MCF 10A (cell line): ENCODE measurements at regions not wholly inside any gene's neighbourhood (a gene's known extent, or its start where the extent isn't known, plus 50 kb on each side); places are given as distances from the start of the nearest gene placed in this dataset.
"Not testable (repeated sequence)": the region's sequence is repeated elsewhere in the genome, so short reads cannot be mapped to it uniquely, and the experiment has no call there.

ENCODE experiments used
- BruUV-seq: library from RNA; stranded (reverse); fragments of 400-500 nt; replicated peaks from 2 replicates; lab custom pipeline; 2021; lab: Mats Ljungman, UMichigan
- CTCF ChIA-PET: fragments of 300-600 bp; sonication (Branson Sonifier 250); formaldehyde crosslinking; extraction: SDS; loops from one replicate; lab custom pipeline; 2021; ENCODE audit warnings: antibody characterized with exemption, inconsistent platforms; lab: Yijun Ruan, JAX
- POLR2A ChIA-PET: fragments of 300-600, 350-650 bp; sonication (Branson Sonifier 250); formaldehyde crosslinking; extraction: SDS; loops from one replicate; lab custom pipeline; 2020; ENCODE audit warnings: antibody characterized with exemption, inconsistent platforms; lab: Yijun Ruan, JAX
- DNase-seq: peaks from one replicate; pipeline ENCODE4 v3.0.0-alpha.2; 2018; ENCODE audit not compliant: unreplicated experiment
- H3K27ac Mint-ChIP-seq: one replicate; pipeline ENCODE4 v1.8.0; 2022; ENCODE audit warnings: mild to moderate bottlenecking, low read depth, mixed read lengths; ENCODE audit not compliant: unreplicated experiment
- H3K27me3 Mint-ChIP-seq: one replicate; pipeline ENCODE4 v1.8.0; 2022; ENCODE audit warnings: mixed read lengths; ENCODE audit not compliant: insufficient read depth, unreplicated experiment
- H3K36me3 Mint-ChIP-seq: one replicate; pipeline ENCODE4 v1.8.0; 2022; ENCODE audit warnings: mild to moderate bottlenecking, moderate library complexity, mixed read lengths; ENCODE audit not compliant: insufficient read depth, unreplicated experiment
- H3K4me1 Mint-ChIP-seq: one replicate; pipeline ENCODE4 v1.8.0; 2022; ENCODE audit warnings: mixed read lengths; ENCODE audit not compliant: insufficient read depth, unreplicated experiment
- H3K4me3 Mint-ChIP-seq: one replicate; pipeline ENCODE4 v1.8.0; 2022; ENCODE audit warnings: mild to moderate bottlenecking, moderate library complexity, mixed read lengths; ENCODE audit not compliant: unreplicated experiment
- H3K9me3 Mint-ChIP-seq: one replicate; pipeline ENCODE4 v1.8.0; 2022; ENCODE audit warnings: mixed read lengths; ENCODE audit not compliant: unreplicated experiment
- CTCF ChIP-seq: fragments of 200-600 bp; IDR thresholded peaks from one replicate; pipeline ENCODE4 v1.8.0; 2022; ENCODE audit warnings: antibody characterized with exemption, mild to moderate bottlenecking; ENCODE audit not compliant: unreplicated experiment
- intact Hi-C: fragments of 100-400 bp; cut with micrococcal nuclease; formaldehyde crosslinking; loops from 2 replicates; pipeline ENCODE4 v1.14.1; 2022

DNA sequence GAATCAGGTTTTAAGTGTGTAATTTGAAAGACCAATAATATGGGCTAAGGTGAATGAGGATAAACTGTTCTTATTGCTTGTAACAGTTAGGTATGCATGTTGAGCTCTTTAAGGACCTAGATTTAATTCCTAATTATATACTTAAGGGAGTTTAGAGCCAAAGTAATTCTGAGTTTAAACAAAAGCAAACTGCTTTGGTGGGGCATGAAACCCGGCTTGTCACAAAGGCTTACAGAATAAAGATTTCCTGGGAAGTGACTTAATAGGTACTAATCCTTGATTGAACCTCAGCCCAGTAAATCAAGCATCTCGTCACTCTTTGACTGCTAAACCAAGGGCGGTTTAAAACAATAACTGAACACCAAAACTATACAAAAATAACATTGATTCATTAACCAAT is 1324.2 kb downstream of the RPA4 start:
- intact Hi-C loops, result no loop called here
- H3K9me3 Mint-ChIP-seq, result peaks cover 9% of the 10 kb centered on the region

DNA sequence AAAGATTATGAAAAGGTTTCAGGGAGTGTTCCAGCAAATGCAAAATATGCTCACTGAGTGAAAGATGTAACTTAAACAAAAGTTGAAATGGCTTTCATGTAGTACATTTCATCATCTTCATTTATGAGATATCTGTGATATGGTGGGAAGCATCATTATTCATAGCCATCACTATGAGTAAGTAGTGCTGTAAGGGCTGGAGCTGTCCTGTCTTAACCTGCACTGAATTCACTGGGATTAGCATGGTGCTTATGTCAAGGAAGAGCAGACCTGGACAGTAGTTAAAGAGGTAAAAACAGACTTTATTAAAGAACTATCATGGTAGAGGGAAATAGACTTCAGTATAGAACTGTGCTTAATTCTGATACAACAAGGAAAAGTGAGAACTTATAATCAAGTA is 1347.3 kb downstream of the RPA4 start:
- TF ChIP-seq CTCF, result no peak
- H3K4me3 Mint-ChIP-seq, result no peak overlapping the region
- H3K36me3 Mint-ChIP-seq, result no peaks in the 10 kb centered on the region
- H3K27ac Mint-ChIP-seq, result no peak overlapping the region
- H3K9me3 Mint-ChIP-seq, result no peaks in the 10 kb centered on the region
- no peaks in the 10 kb centered on the region for H3K4me1 Mint-ChIP-seq
- intact Hi-C loops, result no loop called here
- ChIA-PET POLR2A (no interaction called here), CTCF (no interaction called here)
- H3K27me3 Mint-ChIP-seq, result peaks cover 16% of the 10 kb centered on the region
- DNase-seq, result no peak
- no TSS peak for BruUV-seq

More for the DNA sequence above, 1324.2 kb downstream of the RPA4 start:
- BruUV-seq, result no TSS peak
- no peak for TF ChIP-seq CTCF
- peaks cover 27% of the 10 kb centered on the region for H3K27me3 Mint-ChIP-seq
- no peak overlapping the region for H3K4me3 Mint-ChIP-seq
- ChIA-PET CTCF (no interaction called here), POLR2A (no interaction called here)
- H3K36me3 Mint-ChIP-seq, result no peaks in the 10 kb centered on the region
- no peak overlapping the region for H3K27ac Mint-ChIP-seq
- DNase-seq, result no peak
- no peaks in the 10 kb centered on the region for H3K4me1 Mint-ChIP-seq

DNA sequence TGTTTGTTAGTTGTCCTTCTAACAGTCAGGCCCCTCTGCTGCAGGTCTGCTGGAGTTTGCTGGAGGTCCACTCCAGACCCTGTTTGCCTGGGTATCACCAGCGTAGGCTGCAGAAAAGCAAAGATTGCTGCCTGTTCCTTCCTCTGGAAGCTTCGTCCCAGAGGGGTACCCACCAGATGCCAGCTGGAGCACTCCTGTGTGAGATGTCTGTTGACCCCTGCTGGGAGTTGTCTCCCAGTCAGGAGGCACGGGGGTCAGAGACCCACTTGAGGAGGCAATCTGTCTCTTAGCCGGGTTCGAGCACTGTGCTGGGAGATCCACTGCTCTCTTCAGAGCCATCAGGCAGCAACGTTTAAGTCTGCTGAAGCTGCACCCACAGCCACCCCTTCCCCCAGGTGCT is 1356.4 kb downstream of the RPA4 start:
- POLR2A ChIA-PET, result interaction anchor here (0.6 kb wide), 1 partner anchor 922 kb away, joined by 4 read pairs; no protein-coding TSS in a partner anchor
- intact Hi-C loops, result not testable (repeated sequence)

DNA sequence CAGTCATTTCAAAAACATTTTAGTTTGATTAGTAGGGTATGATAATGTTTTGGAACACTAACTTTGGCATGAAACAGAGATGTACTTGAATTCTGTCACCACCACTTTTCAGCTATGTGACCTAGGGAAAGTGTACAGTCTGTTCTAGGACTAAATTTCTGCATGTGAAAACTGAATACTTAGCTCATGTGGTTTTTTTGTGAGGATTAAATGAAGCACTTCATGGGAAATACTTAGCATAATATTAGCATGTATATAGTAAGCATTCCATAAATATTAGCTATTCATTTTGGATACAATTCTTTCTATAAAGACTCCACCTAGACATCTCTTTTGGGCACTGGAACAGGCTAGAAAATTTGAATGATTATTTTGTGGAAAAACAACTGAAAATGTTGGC is 1379.4 kb downstream of the RPA4 start:
- peaks cover 34% of the 10 kb centered on the region for H3K27me3 Mint-ChIP-seq
- no peaks in the 10 kb centered on the region for H3K4me1 Mint-ChIP-seq
- no TSS peak for BruUV-seq
- no peak overlapping the region for H3K4me3 Mint-ChIP-seq
- H3K27ac Mint-ChIP-seq, result no peak overlapping the region
- peaks cover 8% of the 10 kb centered on the region for H3K9me3 Mint-ChIP-seq
- intact Hi-C loops, result no loop called here
- ChIA-PET CTCF (no interaction called here), POLR2A (no interaction called here)
- TF ChIP-seq CTCF, result no peak
- H3K36me3 Mint-ChIP-seq, result no peaks in the 10 kb centered on the region
- no peak for DNase-seq

More for the DNA sequence above, 1356.4 kb downstream of the RPA4 start:
- not testable (repeated sequence) for H3K4me1 Mint-ChIP-seq, DNase-seq, H3K9me3 Mint-ChIP-seq, BruUV-seq, H3K36me3 Mint-ChIP-seq, H3K4me3 Mint-ChIP-seq, H3K27ac Mint-ChIP-seq
- CTCF ChIA-PET, result interaction anchor here (0.6 kb wide), 1 partner anchor 175 kb away, joined by 3 read pairs; no protein-coding TSS in a partner anchor
- H3K27me3 Mint-ChIP-seq, result peaks cover 20% of the 10 kb centered on the region

GRCh38 chrX:98289726-98290125 is 1406.0 kb downstream of the RPA4 start:
- CTCF ChIA-PET, result no interaction called here
- no peak overlapping the region for H3K4me3 Mint-ChIP-seq
- intact Hi-C loops, result no loop called here
- no TSS peak for BruUV-seq
- TF ChIP-seq CTCF, result no peak
- H3K36me3 Mint-ChIP-seq, result no peaks in the 10 kb centered on the region
- POLR2A ChIA-PET, result no interaction called here
- H3K27ac Mint-ChIP-seq, result no peak overlapping the region
- H3K4me1 Mint-ChIP-seq, result no peaks in the 10 kb centered on the region
- no peak for DNase-seq
- peaks cover 9% of the 10 kb centered on the region for H3K27me3 Mint-ChIP-seq
- H3K9me3 Mint-ChIP-seq, result peaks cover 7% of the 10 kb centered on the region
